ENCODE measurements at regions not wholly inside any gene's neighbourhood (a gene's known extent, or its start where the extent isn't known, plus 50 kb on each side); places are given as distances from the start of the nearest gene placed in this dataset.
"Not testable (repeated sequence)": the region's sequence is repeated elsewhere in the genome, so short reads cannot be mapped to it uniquely, and the experiment has no call there.

GRCh38 chr18:14342170-14342569 lies 201.2 kb downstream of the POTEC start:
- not testable (repeated sequence) for DNase-seq (ENCODE audit: low read depth in 2 of 2)

DNA sequence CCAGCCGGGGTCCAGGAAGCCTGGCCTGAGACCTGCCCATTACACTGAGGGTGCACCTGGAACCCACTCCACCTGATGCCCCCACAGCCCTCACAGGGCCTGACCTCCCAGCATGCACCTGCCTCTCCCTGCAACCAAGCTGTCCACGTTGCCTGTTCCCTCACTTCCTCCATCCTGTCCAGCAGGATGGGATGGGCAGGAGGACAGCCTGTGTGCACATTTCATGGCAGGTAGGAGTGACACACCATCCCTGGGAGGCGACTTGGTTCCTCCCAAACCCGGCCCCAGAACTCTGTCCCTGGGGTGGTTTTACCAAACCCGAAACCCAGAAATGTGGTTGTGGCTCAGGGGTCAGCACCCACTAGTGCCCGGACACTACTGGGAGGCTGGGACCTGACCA lies 203.8 kb upstream of the ZNF519 start:
- DNase-seq (ENCODE audit: low read depth in 2 of 2), result not testable (repeated sequence)

GRCh38 chr18:14321217-14321616 lies 189.0 kb upstream of the ZNF519 start:
- DNase-seq (ENCODE audit: low read depth in 2 of 2), result not testable (repeated sequence)

DNA sequence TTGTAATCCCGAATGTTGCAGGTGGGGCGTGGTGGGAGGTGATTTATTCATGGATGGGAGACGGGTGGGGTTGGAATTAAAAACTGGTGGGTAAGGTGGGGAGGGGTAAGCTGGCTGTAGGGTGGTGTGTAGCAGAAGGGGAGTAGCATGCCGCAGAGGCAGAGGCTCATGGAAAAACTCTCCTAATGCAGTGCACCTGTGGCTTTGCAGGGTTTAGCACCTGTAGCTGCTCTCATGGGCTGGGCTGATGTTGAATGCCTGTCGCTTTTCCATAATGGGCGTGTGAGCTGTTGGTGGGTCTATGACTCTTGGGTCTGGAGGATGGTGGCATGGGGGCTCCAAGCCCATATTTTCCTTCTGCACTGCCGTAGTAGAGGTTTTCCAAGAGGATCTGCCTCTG lies 169.0 kb upstream of the ZNF519 start:
- not testable (repeated sequence) for DNase-seq (ENCODE audit: low read depth in 2 of 2)

DNA sequence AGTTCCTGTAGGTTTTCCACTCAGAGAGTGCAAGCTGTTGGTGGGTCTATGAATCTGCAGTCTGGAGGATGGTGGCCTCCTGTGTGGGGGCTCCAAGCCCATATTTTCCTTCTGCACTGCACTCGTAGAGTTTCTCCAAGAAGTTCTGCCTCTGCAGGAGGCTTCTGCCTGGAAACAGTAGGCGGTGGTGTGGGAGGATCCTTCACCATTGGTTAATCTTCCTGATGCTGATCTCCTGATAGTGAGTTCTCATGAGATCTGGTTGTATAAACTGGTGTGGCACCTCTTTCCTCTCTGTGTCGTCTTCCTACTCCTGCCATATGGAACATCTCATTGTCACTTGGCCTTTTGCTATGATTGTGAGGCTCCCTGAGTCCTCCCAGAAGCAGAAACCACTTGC lies 162.8 kb upstream of the ZNF519 start:
- DNase-seq (ENCODE audit: low read depth in 2 of 2), result not testable (repeated sequence)

DNA sequence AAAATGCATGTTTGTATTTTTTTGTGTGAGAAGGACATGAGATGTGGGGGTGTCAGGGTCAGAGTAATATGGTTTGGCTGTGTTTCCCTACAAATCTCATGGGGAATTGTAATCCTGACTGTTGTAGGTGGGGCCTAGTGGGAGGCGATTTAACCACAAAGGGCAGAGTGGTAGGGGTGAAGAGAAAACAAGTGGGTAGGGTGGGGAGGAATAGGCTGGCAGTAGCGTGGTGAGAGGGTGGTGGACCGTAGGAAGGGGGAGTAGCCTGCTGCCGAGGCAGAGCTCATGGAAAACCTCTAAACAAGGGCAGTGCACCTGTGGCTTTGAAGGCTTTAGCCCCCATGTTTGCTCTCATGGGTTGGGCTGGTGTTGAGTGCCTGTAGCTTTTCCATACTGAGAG lies 152.8 kb upstream of the ZNF519 start:
- no peak for DNase-seq (ENCODE audit: low read depth in 2 of 2)

DNA sequence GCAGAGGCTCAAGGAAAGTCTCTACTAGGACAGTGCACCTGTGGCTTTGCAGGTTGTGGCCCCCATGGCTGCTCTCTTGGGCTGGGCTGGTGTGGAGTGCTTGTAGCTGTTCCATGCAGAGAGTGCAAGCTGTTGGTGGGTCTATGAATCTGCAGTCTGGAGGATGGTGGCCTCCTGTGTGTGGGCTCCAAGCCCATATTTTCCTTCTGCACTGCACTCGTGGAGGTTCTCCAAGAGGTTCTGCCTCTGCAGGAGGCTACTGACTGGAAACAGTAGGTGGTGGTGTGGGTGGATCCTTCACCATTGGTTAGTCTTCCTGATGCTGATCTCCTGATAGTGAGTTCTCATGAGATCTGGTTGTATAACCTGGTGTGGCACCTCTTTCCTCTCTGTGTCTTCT lies 143.2 kb upstream of the ZNF519 start:
- not testable (repeated sequence) for DNase-seq (ENCODE audit: low read depth in 2 of 2)

DNA sequence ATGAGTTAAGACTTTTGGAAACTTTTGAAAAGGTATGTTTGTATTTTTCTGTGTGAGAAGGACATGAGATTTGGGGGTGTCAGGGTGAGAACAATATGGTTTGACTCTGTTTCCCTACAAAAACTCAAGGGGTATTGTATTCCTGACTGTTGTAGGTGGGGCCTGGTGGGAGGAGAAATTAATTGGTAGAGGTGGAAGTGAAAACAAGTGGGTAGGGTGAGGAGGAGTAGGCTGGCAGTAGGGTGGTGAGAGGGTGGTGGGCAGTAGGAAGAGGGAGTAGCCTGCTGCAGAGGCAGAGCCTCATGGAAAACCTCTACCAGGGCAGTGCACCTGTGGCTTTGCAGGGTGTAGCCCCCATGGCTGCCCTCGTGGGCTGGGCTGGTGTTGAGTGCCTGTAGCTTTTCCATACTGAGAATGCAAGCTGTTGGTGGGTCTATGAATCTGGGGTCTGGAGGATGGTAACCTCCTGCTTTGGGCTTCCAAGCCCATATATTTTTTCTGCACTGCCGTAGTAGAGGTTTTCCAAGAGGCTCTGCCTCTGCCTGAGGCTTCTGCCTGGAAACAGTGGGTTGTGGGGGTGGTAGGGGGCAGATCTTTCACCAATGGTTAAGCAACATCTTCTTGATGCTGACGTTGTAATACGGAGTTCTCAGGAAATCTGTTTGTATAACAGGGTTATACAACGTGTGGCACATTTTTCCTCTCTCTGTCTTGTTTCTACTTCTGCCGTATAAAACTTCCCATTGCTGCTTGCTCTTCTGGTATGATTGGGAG lies 133.6 kb upstream of the ZNF519 start:
- not testable (repeated sequence) for DNase-seq (ENCODE audit: low read depth in 2 of 2)

DNA sequence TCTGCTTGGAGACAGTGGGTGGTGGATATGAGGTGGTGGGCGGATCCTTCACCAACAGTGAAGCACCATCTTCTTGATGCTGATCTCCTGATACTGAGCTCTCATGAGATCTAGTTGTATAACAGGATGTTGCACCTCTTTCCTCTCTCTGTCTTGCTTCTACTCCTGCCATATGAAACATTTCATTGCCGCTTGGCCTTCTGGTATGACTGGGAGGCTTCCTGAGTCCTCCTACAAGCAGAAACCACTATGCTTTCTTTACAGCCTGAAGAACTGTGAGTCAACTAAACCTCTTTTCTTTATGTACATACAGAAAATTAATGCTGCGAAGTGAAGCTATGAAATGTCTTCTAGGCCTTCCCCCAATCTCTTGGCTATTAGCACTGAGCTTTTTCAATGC lies 130.6 kb upstream of the ZNF519 start:
- not testable (repeated sequence) for DNase-seq (ENCODE audit: low read depth in 2 of 2)

DNA sequence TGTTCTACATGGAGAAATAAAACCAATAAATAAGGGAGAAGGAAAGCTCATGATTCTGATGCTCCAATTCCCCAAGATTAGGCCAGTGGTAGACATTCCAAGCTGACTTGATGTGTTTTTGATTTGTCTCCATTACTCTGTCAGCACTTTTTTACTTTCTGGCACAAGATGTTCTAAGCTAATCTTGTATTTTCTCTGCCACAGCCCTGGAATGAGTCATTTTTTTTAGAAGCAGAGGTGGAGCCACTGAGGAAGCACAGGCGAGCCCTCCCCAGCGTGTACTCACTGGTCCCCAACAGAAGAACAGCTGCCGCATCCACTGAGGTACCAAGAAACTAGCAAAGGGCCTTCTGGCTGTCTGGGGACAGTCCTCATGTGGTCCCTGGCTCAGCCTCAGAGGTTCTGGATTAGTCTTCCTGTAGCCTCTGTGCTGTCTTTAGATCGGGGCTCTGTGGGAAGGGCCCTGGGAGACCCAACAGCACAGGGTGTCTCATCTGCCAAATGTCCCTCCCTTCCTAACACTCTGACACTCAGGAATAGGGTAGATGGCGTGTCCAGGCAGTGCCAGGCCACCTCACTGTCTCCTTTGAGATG lies 117.9 kb upstream of the ZNF519 start:
- DNase-seq (ENCODE audit: low read depth in 2 of 2), result not testable (repeated sequence)

DNA sequence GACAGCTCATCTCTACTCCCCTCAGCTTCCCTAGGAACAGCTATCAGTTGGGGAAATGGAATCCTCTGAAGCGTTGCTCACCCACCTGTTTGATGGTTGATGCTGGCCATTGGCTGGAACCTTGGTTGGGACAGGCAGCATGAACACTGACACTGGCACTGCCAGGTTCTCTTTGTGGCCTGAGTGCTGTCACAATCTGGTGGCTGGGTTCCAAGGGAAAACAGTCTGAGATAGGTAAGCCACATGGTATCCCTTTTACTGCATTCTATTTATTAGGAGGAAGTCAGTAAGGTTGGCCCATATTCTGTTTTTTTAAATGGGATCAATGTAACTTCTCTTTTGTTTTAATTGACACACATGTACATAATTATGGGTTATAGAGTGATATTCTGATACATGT lies 107.0 kb upstream of the ZNF519 start:
- DNase-seq (ENCODE audit: low read depth in 2 of 2), result not testable (repeated sequence)

DNA sequence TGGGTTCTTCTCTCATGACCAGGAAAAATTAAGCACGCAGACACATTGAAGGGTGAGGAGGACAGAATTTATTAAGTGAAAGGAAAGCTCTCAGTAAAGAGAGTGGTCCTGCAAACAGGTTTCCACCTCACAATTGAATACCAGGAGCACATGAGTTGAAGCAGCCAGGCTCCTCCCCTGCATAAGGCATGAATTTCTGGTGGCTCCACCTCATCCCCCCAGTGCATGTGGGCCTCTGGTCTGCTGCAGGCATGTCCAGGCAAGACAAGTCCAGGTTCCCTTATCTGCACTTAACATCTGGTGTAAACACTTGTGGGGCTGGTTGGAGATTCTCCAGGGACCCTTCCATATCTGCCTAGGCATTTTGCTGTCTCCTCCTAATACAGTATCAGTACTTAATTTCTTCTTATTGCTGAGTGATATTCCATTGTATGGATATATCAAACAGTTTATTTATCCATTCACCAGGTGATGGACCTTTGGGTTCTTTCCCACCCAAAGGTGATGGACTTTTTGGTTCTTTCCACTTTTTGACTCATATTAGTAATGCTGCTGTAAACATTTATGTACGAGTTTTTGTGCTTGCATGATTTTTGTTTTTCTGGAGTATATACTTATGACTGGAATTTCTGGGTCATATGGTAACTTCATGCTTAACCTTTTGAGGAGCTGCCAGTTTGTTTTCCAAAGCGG lies 104.3 kb upstream of the ZNF519 start:
- DNase-seq (ENCODE audit: low read depth in 2 of 2), result not testable (repeated sequence)

GRCh38 chr18:14225286-14225679 lies 93.0 kb upstream of the ZNF519 start:
- DNase-seq (ENCODE audit: low read depth in 2 of 2), result not testable (repeated sequence)

GRCh38 chr18:14224551-14225285 lies 92.5 kb upstream of the ZNF519 start:
- DNase-seq (ENCODE audit: low read depth in 2 of 2), result not testable (repeated sequence)

DNA sequence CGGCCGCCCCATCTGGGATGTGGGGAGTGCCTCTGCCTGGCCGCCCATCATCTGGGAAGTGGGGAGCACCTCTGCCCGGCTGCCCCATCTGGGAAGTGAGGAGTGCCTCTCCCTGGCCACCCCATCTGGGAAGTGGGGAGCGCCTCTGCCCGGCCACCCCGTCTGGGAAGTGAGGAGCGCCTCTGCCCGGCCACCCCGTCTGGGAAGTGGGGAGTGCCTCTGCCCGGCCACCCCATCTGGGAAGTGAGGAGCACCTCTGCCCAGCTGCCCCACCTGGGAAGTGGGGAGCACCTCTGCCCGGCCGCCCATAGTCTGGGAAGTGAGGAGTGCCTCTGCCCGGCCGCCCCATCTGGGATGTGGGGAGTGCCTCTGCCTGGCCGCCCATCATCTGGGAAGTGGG lies 91.7 kb upstream of the ZNF519 start:
- DNase-seq (ENCODE audit: low read depth in 2 of 2), result not testable (repeated sequence)

DNA sequence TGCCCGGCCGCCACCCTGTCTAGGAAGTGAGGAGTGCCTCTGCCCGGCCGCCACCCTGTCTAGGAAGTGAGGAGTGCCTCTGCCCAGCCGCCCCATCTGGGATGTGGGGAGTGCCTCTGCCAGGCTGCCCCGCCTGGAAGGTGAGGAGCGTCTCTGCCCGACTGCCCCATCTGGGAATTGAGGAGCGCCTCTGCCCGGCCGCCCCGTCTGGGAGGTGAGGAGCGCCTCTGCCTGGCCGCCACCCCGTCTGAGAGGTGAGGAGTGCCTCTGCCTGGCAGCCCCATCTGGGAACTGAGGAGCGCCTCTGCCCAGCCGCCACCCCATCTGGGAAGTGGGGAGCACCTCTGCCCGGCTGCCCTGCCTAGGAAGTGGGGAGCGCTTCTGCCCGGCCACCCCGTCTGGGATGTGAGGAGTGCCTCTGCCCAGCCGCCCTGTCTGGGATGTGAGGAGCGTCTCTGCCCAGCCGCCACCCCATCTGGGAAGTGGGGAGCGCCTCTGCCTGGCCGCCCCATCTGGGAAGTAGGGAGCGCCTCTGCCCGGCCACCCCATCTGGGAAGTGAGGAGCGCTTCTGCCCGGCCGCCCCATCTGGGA lies 91.1 kb upstream of the ZNF519 start:
- not testable (repeated sequence) for DNase-seq (ENCODE audit: low read depth in 2 of 2)

DNA sequence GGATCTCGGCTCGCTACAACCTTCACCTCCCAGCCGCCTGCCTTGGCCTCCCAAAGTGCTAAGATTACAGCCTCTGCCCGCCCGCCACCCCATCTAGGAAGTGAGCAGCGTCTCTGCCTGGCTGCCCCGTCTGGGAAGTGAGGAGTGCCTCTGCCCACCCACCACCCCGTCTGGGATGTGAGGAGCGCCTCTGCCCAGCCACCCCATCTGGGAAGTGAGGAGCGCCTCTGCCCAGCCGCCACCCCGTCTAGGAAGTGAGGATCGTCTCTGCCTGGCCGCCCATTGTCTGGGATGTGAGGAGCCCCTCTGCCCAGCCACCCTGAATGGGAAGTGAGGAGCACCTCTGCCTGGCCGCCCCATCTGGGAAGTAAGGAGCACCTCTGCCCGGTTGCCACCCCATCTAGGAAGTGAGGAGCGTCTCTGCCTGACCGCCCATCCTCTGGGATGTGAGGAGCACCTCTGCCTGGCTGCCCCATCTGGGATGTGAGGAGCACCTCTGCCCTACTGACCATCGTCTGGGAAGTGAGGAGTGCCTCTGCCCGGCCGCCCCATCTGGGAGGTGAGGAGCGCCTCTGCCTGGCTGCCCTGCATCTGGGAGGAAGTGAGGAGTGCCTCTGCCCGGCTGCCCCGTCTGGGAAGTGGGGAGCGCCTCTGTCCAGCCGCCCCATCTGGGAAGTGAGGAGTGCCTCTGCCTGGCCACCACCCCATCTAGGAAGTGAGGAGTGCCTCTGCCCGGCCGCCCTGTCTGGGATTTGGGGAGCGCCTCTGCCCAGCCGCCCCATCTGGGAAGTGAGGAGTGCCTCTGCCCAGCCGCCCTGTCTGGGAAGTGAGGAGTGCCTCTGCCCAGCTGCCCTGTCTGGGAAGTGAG lies 90.4 kb upstream of the ZNF519 start:
- DNase-seq (ENCODE audit: low read depth in 2 of 2), result not testable (repeated sequence)

- DNase-seq (ENCODE audit: low read depth in 2 of 2), result no peak
These were observed 89.5 kb upstream of the ZNF519 start for GRCh38 chr18:14221689-14222088.

DNA sequence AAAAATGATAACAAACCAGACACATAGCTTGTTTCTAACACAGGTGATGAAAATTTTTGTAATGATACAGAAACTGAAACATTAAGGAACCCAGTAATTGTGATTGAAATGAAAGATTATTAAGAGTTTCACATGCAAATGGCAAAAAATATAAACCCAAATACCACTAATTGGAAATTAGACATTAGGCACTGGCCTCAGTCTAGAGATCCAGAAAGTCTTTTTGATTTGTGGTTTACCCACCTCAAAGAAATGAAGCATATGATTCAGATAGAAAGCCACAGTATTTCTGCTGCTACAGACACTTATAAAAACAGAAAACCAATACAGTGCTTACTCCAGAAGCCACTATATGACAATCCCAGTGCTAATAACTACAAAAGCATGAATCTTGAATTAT lies 83.7 kb upstream of the ZNF519 start:
- DNase-seq (ENCODE audit: low read depth in 2 of 2), result not testable (repeated sequence)

GRCh38 chr18:14203424-14203823 lies 71.2 kb upstream of the ZNF519 start:
- DNase-seq (ENCODE audit: low read depth in 2 of 2), result not testable (repeated sequence)
